IMR-90 (cell line): ENCODE measurements at regions not wholly inside any gene's neighbourhood (a gene's known extent, or its start where the extent isn't known, plus 50 kb on each side); places are given as distances from the start of the nearest gene placed in this dataset.

Source experiments
- ATAC-seq: fragments of 200-7000 bp; cut with Tn5 transposase; 2 replicates; pipeline ENCODE4 v1.9.1; 2020; ENCODE audit warnings: low read depth, mild to moderate bottlenecking, moderate library complexity
- BruUV-seq: library from RNA; stranded (reverse); fragments of 400-500 nt; replicated peaks from 2 replicates; lab custom pipeline; 2021; lab: Mats Ljungman, UMichigan
- CTCF ChIA-PET: fragments of 300-600 bp; formaldehyde crosslinking; extraction: SDS; loops from one replicate; lab custom pipeline; 2021; ENCODE audit warnings: antibody characterized with exemption; lab: Yijun Ruan, JAX
- POLR2A ChIA-PET: fragments of 300-600 bp; sonication (Branson Sonifier 250); formaldehyde crosslinking; loops from one replicate; lab custom pipeline; 2022; ENCODE audit warnings: antibody characterized with exemption; ENCODE audit not compliant: unreplicated experiment; lab: Charles Lee
- DNase-seq: peaks from one replicate; pipeline ENCODE4 v3.0.0; 2013
- H2AFZ ChIP-seq: replicated peaks from 2 replicates; pipeline ENCODE3; 2013; ENCODE audit warnings: low read length, mild to moderate bottlenecking; ENCODE audit not compliant: poor library complexity
- H2AK5ac ChIP-seq: 2 replicates; pipeline ENCODE4 v1.6.1; 2013; ENCODE audit warnings: low read depth, low read length, inconsistent platforms
- H2AK9ac ChIP-seq: replicated peaks from 2 replicates; pipeline ENCODE3; 2013; ENCODE audit warnings: mild to moderate bottlenecking, low read depth, low read length, moderate library complexity; ENCODE audit not compliant: poor library complexity
- H2BK120ac ChIP-seq: 2 replicates; pipeline ENCODE4 v1.6.1; 2013; ENCODE audit warnings: low read depth, low read length, inconsistent platforms
- H2BK15ac ChIP-seq: 3 replicates; pipeline ENCODE4 v1.6.1; 2013; ENCODE audit warnings: low read depth, low read length, inconsistent platforms
- H2BK20ac ChIP-seq: 2 replicates; pipeline ENCODE4 v1.6.1; 2013; ENCODE audit warnings: low read depth, mild to moderate bottlenecking, inconsistent platforms, low read length, moderate library complexity
- H2BK5ac ChIP-seq: 2 replicates; pipeline ENCODE4 v1.6.1; 2013; ENCODE audit warnings: mild to moderate bottlenecking, low read depth, low read length, inconsistent platforms; ENCODE audit not compliant: poor library complexity, severe bottlenecking
- H3K14ac ChIP-seq: replicated peaks from 2 replicates; pipeline ENCODE4 v1.6.1; 2013; ENCODE audit warnings: low read depth, low read length, inconsistent platforms
- H3K18ac ChIP-seq: 2 replicates; pipeline ENCODE4 v1.6.1; 2013; ENCODE audit warnings: low read depth, low read length, control low read depth
- H3K23ac ChIP-seq: 2 replicates; pipeline ENCODE4 v1.6.1; 2013; ENCODE audit warnings: low read depth, low read length, inconsistent platforms
- H3K27ac ChIP-seq: 2 replicates; pipeline ENCODE4 v1.5.1; 2013; ENCODE audit warnings: mild to moderate bottlenecking, control low read depth, low read length; ENCODE audit not compliant: insufficient read depth
- H3K27me3 ChIP-seq: 2 replicates; pipeline ENCODE4 v1.6.1; 2013; ENCODE audit warnings: low read length; ENCODE audit not compliant: control insufficient read depth, insufficient read depth
- H3K36me3 ChIP-seq: 2 replicates; pipeline ENCODE4 v1.6.1; 2013; ENCODE audit warnings: low read length, mixed read lengths; ENCODE audit not compliant: control insufficient read depth, insufficient read depth
- H3K4ac ChIP-seq: 2 replicates; pipeline ENCODE4 v1.6.1; 2013; ENCODE audit warnings: low read depth, low read length, inconsistent platforms
- H3K4me1 ChIP-seq: 2 replicates; pipeline ENCODE4 v1.6.1; 2013; ENCODE audit warnings: low read length, mixed read lengths; ENCODE audit not compliant: control insufficient read depth, insufficient read depth
- H3K4me2 ChIP-seq: 2 replicates; pipeline ENCODE4 v1.6.1; 2013; ENCODE audit warnings: low read depth, mild to moderate bottlenecking, control low read depth, low read length, moderate library complexity
- H3K4me3 ChIP-seq: 2 replicates; pipeline ENCODE4 v1.5.1; 2013; ENCODE audit warnings: low read depth, mild to moderate bottlenecking, control low read depth, low read length, moderate library complexity; ENCODE audit not compliant: insufficient read depth
- H3K56ac ChIP-seq: 2 replicates; pipeline ENCODE4 v1.6.1; 2013; ENCODE audit warnings: low read length, inconsistent platforms; ENCODE audit not compliant: insufficient read depth; ENCODE audit errors: extremely low read depth
- H3K79me1 ChIP-seq, 2 experiments: 2 replicates each; pipeline ENCODE4 v1.6.1; 2013; ENCODE audit warnings: low read length in 2 of 2, inconsistent platforms in 1 of 2, low read depth in 1 of 2
- H3K9ac ChIP-seq: 2 replicates; pipeline ENCODE4 v1.6.1; 2013; ENCODE audit warnings: low read depth, low read length, control low read depth
- H3K9me1 ChIP-seq: 2 replicates; pipeline ENCODE4 v1.6.1; 2013; ENCODE audit warnings: low read length, inconsistent platforms; ENCODE audit not compliant: insufficient read depth
- H3K9me3 ChIP-seq: 2 replicates; pipeline ENCODE4 v1.6.1; 2013; ENCODE audit warnings: low read length; ENCODE audit not compliant: control insufficient read depth, insufficient read depth
- H4K20me1 ChIP-seq: 2 replicates; pipeline ENCODE4 v1.6.1; 2013; ENCODE audit warnings: low read length, inconsistent platforms; ENCODE audit not compliant: insufficient read depth
- H4K5ac ChIP-seq: 2 replicates; pipeline ENCODE4 v1.6.1; 2013; ENCODE audit warnings: mild to moderate bottlenecking, low read depth, low read length, control low read depth
- H4K8ac ChIP-seq, 2 experiments: 2 replicates each; pipeline ENCODE4 v1.6.1; 2013; ENCODE audit warnings: low read depth in 2 of 2, low read length in 2 of 2, control low read depth in 1 of 2, inconsistent platforms in 1 of 2
- H4K91ac ChIP-seq: 2 replicates; pipeline ENCODE4 v1.6.1; 2013; ENCODE audit warnings: low read depth, low read length, inconsistent platforms; ENCODE audit not compliant: insufficient read depth
- BHLHE40 ChIP-seq: fragments of 150-350 bp; IDR thresholded peaks from 2 replicates; pipeline ENCODE4 v1.6.1; 2016; ENCODE audit warnings: mild to moderate bottlenecking, low read depth, low read length
- CHD1 ChIP-seq: IDR thresholded peaks from 2 replicates; pipeline ENCODE4 v1.6.1; 2012; ENCODE audit warnings: low read depth, low read length, improper control_type of control experiment
- MAZ ChIP-seq: IDR thresholded peaks from 2 replicates; pipeline ENCODE4 v1.6.1; 2012; ENCODE audit warnings: low read depth, mild to moderate bottlenecking, low read length, improper control_type of control experiment, moderate library complexity, borderline replicate concordance
- NFE2L2 ChIP-seq: fragments of 150-350 bp; IDR thresholded peaks from 2 replicates; pipeline ENCODE4 v1.6.1; 2016; ENCODE audit warnings: low read depth, mild to moderate bottlenecking, low read length
- RAD21 ChIP-seq: IDR thresholded peaks from 2 replicates; pipeline ENCODE4 v1.6.1; 2012; ENCODE audit warnings: low read length, improper control_type of control experiment
- RCOR1 ChIP-seq: IDR thresholded peaks from 2 replicates; pipeline ENCODE4 v1.6.1; 2012; ENCODE audit warnings: mild to moderate bottlenecking, low read length, improper control_type of control experiment; ENCODE audit not compliant: insufficient replicate concordance
- WGBS, 2 experiments: methylation state at CpG; one replicate each; pipeline versions ENCODE4 v1.1.5 to v1.1.7; 2013; ENCODE audit warnings: missing lambda C conversion rate in 2 of 2; ENCODE audit not compliant: insufficient read length in 1 of 2; ENCODE audit errors: extremely low coverage in 2 of 2; 5-methylcytosine and 5-hydroxymethylcytosine counted together
- dilution Hi-C: fragments of 300-500 bp; cut with HindIII; formaldehyde crosslinking; loops from one replicate; pipeline ENCODE4 v1.14.3; 2018; ENCODE audit warnings: low sequenced_read_pairs; ENCODE audit not compliant: unreplicated experiment
- in situ Hi-C: fragments of 300-500 bp; cut with MboI; formaldehyde crosslinking; loops from 3 replicates; pipeline ENCODE4 v1.14.3; 2019; ENCODE audit warnings: low sequenced_read_pairs, inconsistent platforms, mixed read lengths
- intact Hi-C: fragments of 100-400 bp; cut with micrococcal nuclease; formaldehyde crosslinking; loops from 2 replicates; pipeline ENCODE4 v1.10.0; 2022

DNA sequence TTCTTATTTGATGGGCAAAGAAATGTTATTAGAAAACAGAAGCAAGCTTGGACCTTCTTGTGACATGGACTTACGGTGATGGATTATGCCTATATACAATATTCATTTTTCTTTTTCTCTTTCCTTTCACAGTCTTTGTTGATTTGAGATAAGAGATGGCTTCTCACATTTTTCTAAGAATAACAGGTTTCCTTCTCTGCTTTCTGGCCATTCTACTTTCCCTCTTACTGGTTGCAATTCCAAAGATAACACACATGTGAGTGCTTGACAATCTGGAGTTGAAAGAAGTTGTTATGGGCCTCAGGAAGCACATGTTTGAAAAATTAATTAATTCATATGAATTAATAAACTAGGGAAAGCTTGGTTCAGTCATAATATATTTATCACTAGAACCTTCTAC lies 89.8 kb upstream of the RPS23 start:
- H3K4me3 ChIP-seq: no peak overlapping the region
- H4K91ac ChIP-seq: no peak overlapping the region
- no peak overlapping the region for H3K14ac ChIP-seq
- H2AK5ac ChIP-seq: no peak overlapping the region
- H3K27me3 ChIP-seq: no peaks in the 10 kb centered on the region
- no peaks in the 10 kb centered on the region for H4K20me1 ChIP-seq
- BruUV-seq: no TSS peak
- H3K79me1 ChIP-seq: no peaks in the 10 kb centered on the region
- H3K9ac ChIP-seq: no peak overlapping the region
- no peaks in the 10 kb centered on the region for H3K9me1 ChIP-seq
- ChIA-PET POLR2A (no interaction called here), CTCF (no interaction called here)
- no peak overlapping the region for H3K56ac ChIP-seq
- no peak overlapping the region for H3K4me2 ChIP-seq
- in situ Hi-C loops (loop anchor here (10.0 to 25.0 kb wide), 3 partner anchors 277 to 694 kb away; no protein-coding TSS in a partner anchor), dilution Hi-C loops (no loop called here), intact Hi-C loops (no loop called here)
- DNase-seq (no peak), ATAC-seq (no peak)
- H3K9me3 ChIP-seq: no peaks in the 10 kb centered on the region
- no peak overlapping the region for H2AFZ ChIP-seq
- no peak overlapping the region for H2BK5ac ChIP-seq
- no peak overlapping the region for H2BK20ac ChIP-seq
- H3K4ac ChIP-seq: no peak overlapping the region
- H2BK120ac ChIP-seq: no peak overlapping the region
- H2AK9ac ChIP-seq: no peak overlapping the region
- TF ChIP-seq RAD21: no peak
- TF ChIP-seq MAZ: no peak
- no peak for TF ChIP-seq NFE2L2
- no peak for TF ChIP-seq BHLHE40
- TF ChIP-seq RCOR1: no peak
- TF ChIP-seq CHD1: no peak
- WGBS, 2 experiments: no CpG with 5 or more reads among the region's 1 CpG
- no peak overlapping the region for H3K18ac ChIP-seq
- H3K27ac ChIP-seq: no peak overlapping the region
- H2BK15ac ChIP-seq: no peak overlapping the region
- no peaks in the 10 kb centered on the region for H3K36me3 ChIP-seq
- H4K8ac ChIP-seq: no peak overlapping the region
- no peak overlapping the region for H4K5ac ChIP-seq
- H3K23ac ChIP-seq: no peak overlapping the region
- no peaks in the 10 kb centered on the region for H3K4me1 ChIP-seq
